ENCODE measurements at regions not wholly inside any gene's neighbourhood (a gene's known extent, or its start where the extent isn't known, plus 50 kb on each side); places are given as distances from the start of the nearest gene placed in this dataset.

DNA sequence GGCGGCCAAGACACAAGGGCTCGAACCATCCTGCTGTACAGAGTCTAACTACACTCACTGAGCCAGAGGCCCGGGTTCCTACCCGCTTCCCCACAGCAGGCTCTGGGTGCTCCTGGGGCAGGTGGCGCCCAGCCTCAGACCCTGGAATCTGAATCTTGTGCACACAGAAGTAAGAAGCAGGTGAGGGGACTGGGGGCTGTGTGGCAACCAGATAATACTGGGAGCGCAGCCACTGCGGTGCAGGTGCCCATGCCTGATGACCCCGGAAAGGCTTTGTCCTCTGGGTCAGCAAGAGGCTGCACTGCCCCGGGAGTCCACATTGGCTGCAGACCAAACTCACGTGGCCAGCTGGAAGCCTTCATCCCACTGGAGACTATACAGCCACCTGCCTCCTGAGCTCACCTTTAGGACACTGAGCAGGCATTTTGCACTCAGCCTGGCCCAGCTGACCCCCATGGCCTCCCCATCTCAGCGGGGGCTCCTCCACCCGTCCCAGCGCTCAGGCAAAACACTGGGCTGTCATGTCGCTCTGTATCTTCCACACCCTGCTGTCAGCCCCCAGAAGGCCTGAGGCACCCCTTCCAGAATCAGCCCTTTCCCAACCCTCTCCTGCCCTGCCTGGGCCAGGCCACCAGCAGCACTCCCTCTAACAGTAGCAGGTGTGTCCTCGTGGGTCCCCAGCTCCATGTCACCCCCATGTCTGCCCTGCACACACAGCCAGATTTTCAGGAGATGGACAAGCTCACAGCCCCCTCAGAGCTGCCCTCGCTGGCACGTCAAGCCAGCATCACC is 101.0 kb upstream of the IQSEC1 start:
- WGBS, 3 donors = 73 to 81% (median 74%) methylated on average over 17 of the region's 17 CpGs
- H3K36me3 ChIP-seq = no peaks in the 10 kb centered on the region
- no peak overlapping the region for H3K27ac ChIP-seq
- no peaks in the 10 kb centered on the region for H3K4me1 ChIP-seq (ENCODE audit: insufficient read depth)
- no peak overlapping the region for H3K4me3 ChIP-seq
- intact Hi-C loops (cut with DNase I) = no loop called here
- peak in 1 of 5 donors; percentile 16 for DNase-seq
- H3K27me3 ChIP-seq = no peaks in the 10 kb centered on the region
- no peak for TF ChIP-seq EP300 (IDR thresholded peaks at IDR 0.05)
- TF ChIP-seq, protein P1, sequence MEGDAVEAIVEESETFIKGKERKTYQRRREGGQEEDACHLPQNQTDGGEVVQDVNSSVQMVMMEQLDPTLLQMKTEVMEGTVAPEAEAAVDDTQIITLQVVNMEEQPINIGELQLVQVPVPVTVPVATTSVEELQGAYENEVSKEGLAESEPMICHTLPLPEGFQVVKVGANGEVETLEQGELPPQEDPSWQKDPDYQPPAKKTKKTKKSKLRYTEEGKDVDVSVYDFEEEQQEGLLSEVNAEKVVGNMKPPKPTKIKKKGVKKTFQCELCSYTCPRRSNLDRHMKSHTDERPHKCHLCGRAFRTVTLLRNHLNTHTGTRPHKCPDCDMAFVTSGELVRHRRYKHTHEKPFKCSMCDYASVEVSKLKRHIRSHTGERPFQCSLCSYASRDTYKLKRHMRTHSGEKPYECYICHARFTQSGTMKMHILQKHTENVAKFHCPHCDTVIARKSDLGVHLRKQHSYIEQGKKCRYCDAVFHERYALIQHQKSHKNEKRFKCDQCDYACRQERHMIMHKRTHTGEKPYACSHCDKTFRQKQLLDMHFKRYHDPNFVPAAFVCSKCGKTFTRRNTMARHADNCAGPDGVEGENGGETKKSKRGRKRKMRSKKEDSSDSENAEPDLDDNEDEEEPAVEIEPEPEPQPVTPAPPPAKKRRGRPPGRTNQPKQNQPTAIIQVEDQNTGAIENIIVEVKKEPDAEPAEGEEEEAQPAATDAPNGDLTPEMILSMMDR (IDR thresholded peaks at IDR 0.05) = no peak
- TF ChIP-seq POLR2A (IDR thresholded peaks at IDR 0.05) = no peak
- no peaks in the 10 kb centered on the region for H3K9me3 ChIP-seq

DNA sequence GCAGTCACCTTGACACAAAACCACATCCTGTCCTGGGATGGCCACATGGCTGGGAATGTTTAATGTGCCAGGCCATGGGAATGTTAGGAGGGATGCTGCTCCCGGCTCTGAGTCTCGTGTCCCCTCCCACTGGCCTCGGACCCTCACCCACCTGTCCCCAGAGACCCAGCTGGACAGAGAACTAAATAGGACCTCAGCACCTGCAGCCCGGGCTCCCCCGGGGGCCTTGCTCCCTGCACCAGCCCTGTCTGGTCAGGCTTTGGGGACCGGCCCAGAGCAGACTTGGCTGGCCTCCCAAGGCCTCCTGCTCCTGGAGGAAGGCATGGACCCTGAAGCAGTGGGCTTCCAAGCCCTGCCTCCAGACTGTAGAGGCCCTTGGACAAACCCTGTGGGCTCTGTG is 100.0 kb upstream of the IQSEC1 start:
- Histone ChIP-seq H3K36me3 (no peaks in the 10 kb centered on the region), H3K27ac (no peak overlapping the region), H3K4me3 (no peak overlapping the region), H3K9me3 (no peaks in the 10 kb centered on the region), H3K4me1 (ENCODE audit: insufficient read depth) (no peaks in the 10 kb centered on the region), H3K27me3 (no peaks in the 10 kb centered on the region)
- WGBS, 3 donors = 19 to 32% (median 30%) methylated on average over 4 to 6 of the region's 6 CpGs
- TF ChIP-seq POLR2A (IDR thresholded peaks at IDR 0.05) = no peak
- intact Hi-C loops (cut with DNase I) = no loop called here
- peak in 1 of 5 donors; percentile 30 for DNase-seq

DNA sequence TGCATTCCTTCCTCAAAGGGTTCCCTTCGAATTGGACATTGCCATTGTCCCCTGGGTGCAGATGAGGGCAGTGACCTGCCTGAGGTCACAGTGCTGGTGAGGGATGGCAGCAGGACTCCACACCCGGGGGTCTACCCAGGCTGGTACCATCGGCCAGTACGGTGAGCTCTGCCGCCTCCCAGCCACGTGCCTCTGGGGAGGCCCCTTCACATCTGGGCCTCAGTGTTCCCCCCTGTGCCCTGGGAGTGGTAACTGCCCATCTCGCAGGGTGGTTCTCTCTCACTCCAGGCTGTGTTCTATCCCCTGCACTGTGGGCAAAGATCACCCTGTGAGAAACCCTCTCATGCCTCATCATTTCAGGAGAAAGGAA is 99.4 kb upstream of the IQSEC1 start:
- TF ChIP-seq EP300 (IDR thresholded peaks at IDR 0.05) (no peak), POLR2A (IDR thresholded peaks at IDR 0.05) (no peak)
- TF ChIP-seq, protein P1 (IDR thresholded peaks at IDR 0.05) = no peak
- H3K4me1 ChIP-seq (ENCODE audit: insufficient read depth) = no peaks in the 10 kb centered on the region
- H3K4me3 ChIP-seq = no peak overlapping the region
- intact Hi-C loops (cut with DNase I) = no loop called here
- H3K27me3 ChIP-seq = no peaks in the 10 kb centered on the region
- no peaks in the 10 kb centered on the region for H3K9me3 ChIP-seq
- WGBS, 3 donors = 77 to 95% (median 83%) methylated on average over 7 of the region's 7 CpGs
- H3K36me3 ChIP-seq = no peaks in the 10 kb centered on the region
- DNase-seq = no peak
- H3K27ac ChIP-seq = no peak overlapping the region

DNA sequence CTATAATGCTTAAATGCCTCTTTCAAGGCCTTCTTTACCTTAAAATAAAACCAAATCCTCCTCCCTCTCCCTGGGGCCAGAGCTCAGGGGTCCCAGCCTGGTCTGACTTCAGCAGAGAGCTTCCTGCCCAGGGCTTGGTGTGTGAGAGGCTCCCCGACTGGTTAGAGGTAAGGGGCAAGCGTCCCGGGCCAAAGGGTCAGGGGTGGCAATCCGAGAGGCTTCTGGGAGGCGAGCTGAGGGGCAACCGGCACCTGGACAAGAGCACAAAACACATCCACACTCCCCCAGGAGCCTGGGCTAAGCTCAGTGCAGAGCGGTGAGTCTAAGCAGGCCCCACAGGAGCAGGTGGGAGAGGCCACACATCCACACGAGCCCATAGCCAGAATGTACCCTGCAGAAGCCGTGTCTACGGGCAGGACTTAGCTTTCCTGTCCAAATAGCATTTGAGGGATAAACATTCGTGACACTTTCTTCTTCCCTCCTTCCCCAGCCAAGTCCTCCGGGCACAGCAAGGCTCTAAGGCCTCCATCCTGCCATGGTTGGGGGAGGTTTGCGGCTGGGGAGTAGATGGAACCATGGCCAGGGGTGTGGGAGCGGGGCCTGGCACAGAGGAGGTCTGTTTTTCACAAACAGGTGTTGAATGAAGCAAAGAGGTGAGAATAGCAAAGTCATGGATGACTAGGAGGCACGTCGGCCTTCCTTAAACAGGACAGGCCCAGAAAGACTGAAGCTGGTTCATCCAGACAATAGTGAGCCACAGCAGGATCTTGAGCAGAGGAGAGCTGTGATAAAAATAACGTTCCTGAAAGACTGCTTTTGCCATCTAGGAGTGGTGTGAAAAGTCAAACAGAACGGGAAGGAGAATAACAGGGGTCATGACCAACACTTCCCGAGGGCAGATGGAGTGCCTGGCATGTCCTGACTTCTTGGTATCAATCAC is 98.7 kb upstream of the IQSEC1 start:
- Histone ChIP-seq H3K9me3 (no peaks in the 10 kb centered on the region), H3K4me1 (ENCODE audit: insufficient read depth) (no peaks in the 10 kb centered on the region), H3K27me3 (no peaks in the 10 kb centered on the region), H3K4me3 (no peak overlapping the region), H3K36me3 (no peaks in the 10 kb centered on the region), H3K27ac (no peak overlapping the region)
- intact Hi-C loops (cut with DNase I) = no loop called here
- no peak for DNase-seq
- TF ChIP-seq, protein P1 (IDR thresholded peaks at IDR 0.05) = no peak
- TF ChIP-seq EP300 (IDR thresholded peaks at IDR 0.05) (no peak), POLR2A (IDR thresholded peaks at IDR 0.05) (no peak)
- 68 to 73% (median 70%) methylated on average over 19 of the region's 19 CpGs for WGBS, 3 donors

Data from ovary (tissue), 7 donors.